ENCODE measurements at regions not wholly inside any gene's neighbourhood (a gene's known extent, or its start where the extent isn't known, plus 50 kb on each side); places are given as distances from the start of the nearest gene placed in this dataset.

GRCh38 chr21:27315373-27315772 is 348.5 kb upstream of the ADAMTS5 start:
- TF ChIP-seq CTCF (IDR thresholded peaks at IDR 0.05) (no peak), POLR2A (IDR thresholded peaks at IDR 0.05) (no peak), EP300 (IDR thresholded peaks at IDR 0.05) (no peak), POLR2AphosphoS5 (IDR thresholded peaks at IDR 0.05) (no peak)
